ENCODE measurements at regions not wholly inside any gene's neighbourhood (a gene's known extent, or its start where the extent isn't known, plus 50 kb on each side); places are given as distances from the start of the nearest gene placed in this dataset.

GRCh38 chr6:134740027-134740373 lies 209.9 kb downstream of the ALDH8A1 start:
- DNase-seq (ENCODE audit: low spot score), result peak; percentile 21

- peak; percentile 38 for DNase-seq (ENCODE audit: low spot score)
Measured at GRCh38 chr6:134739299-134740026, 210.4 kb downstream of the ALDH8A1 start.

GRCh38 chr6:134738211-134738885 lies 211.6 kb downstream of the ALDH8A1 start:
- no peak for DNase-seq (ENCODE audit: low spot score)

- DNase-seq (ENCODE audit: low spot score), result no peak
Measured at GRCh38 chr6:134735461-134735860, 214.4 kb downstream of the ALDH8A1 start.

GRCh38 chr6:134734312-134734869 lies 215.5 kb downstream of the ALDH8A1 start:
- no peak for DNase-seq (ENCODE audit: low spot score)

GRCh38 chr6:134733801-134734200 lies 216.1 kb downstream of the ALDH8A1 start:
- no peak for DNase-seq (ENCODE audit: low spot score)

GRCh38 chr6:134732763-134733162 lies 217.1 kb downstream of the ALDH8A1 start:
- DNase-seq (ENCODE audit: low spot score), result no peak

- DNase-seq (ENCODE audit: low spot score), result no peak
Measured at GRCh38 chr6:134731615-134732014, 218.3 kb downstream of the ALDH8A1 start.

- no peak for DNase-seq (ENCODE audit: low spot score)
Measured at GRCh38 chr6:134730013-134730412, 219.9 kb downstream of the ALDH8A1 start.

- DNase-seq (ENCODE audit: low spot score), result no peak
Measured at GRCh38 chr6:134729561-134729960, 220.3 kb downstream of the ALDH8A1 start.

GRCh38 chr6:134727081-134727480 lies 222.8 kb downstream of the ALDH8A1 start:
- no peak for DNase-seq (ENCODE audit: low spot score)

GRCh38 chr6:134725590-134725989 lies 224.3 kb downstream of the ALDH8A1 start:
- no peak for DNase-seq (ENCODE audit: low spot score)

- DNase-seq (ENCODE audit: low spot score), result no peak
Measured at GRCh38 chr6:134724771-134725340, 225.0 kb downstream of the ALDH8A1 start.

- no peak for DNase-seq (ENCODE audit: low spot score)
Measured at GRCh38 chr6:134723081-134723871, 226.6 kb downstream of the ALDH8A1 start.

GRCh38 chr6:134722200-134722870 lies 227.6 kb downstream of the ALDH8A1 start:
- peak; percentile 47 for DNase-seq (ENCODE audit: low spot score)

- no peak for DNase-seq (ENCODE audit: low spot score)
Measured at GRCh38 chr6:134721060-134721405, 228.9 kb downstream of the ALDH8A1 start.

- peak; percentile 58 for DNase-seq (ENCODE audit: low spot score)
Measured at GRCh38 chr6:134720353-134721059, 229.4 kb downstream of the ALDH8A1 start.

GRCh38 chr6:134719911-134720310 lies 230.0 kb downstream of the ALDH8A1 start:
- DNase-seq (ENCODE audit: low spot score), result peak; percentile 53

GRCh38 chr6:134719286-134719685 lies 230.6 kb downstream of the ALDH8A1 start:
- no peak for DNase-seq (ENCODE audit: low spot score)

GRCh38 chr6:134714679-134715078 lies 235.2 kb downstream of the ALDH8A1 start:
- DNase-seq (ENCODE audit: low spot score), result no peak

GRCh38 chr6:134714113-134714512 lies 235.8 kb downstream of the ALDH8A1 start:
- no peak for DNase-seq (ENCODE audit: low spot score)
